ENCODE measurements at regions not wholly inside any gene's neighbourhood (a gene's known extent, or its start where the extent isn't known, plus 50 kb on each side); places are given as distances from the start of the nearest gene placed in this dataset.

GRCh38 chr10:35762311-35763030, 120.4 kb upstream of the FZD8 start:
- Mint-ChIP-seq H3K4me1 (ENCODE audit: low read depth) (peaks cover 25% of the 10 kb centered on the region), H3K36me3 (ENCODE audit: low read depth) (no peaks in the 10 kb centered on the region), H3K4me3 (ENCODE audit: unreplicated experiment) (no peak overlapping the region), H3K27me3 (ENCODE audit: low read depth) (no peaks in the 10 kb centered on the region), H3K27ac (ENCODE audit: unreplicated experiment) (no peak overlapping the region), H3K9me3 (ENCODE audit: low read depth) (no peaks in the 10 kb centered on the region)
- TF ChIP-seq CTCF (IDR thresholded peaks at IDR 0.05), result no peak
- DNase-seq (ENCODE audit: low spot score), result no peak

GRCh38 chr10:35758076-35758475, 116.0 kb upstream of the FZD8 start:
- TF ChIP-seq CTCF (IDR thresholded peaks at IDR 0.05), result no peak
- H3K4me3 Mint-ChIP-seq (ENCODE audit: unreplicated experiment), result no peak overlapping the region
- no peak overlapping the region for H3K27ac Mint-ChIP-seq (ENCODE audit: unreplicated experiment)
- no peak for DNase-seq (ENCODE audit: low spot score)
- no peaks in the 10 kb centered on the region for H3K36me3 Mint-ChIP-seq (ENCODE audit: low read depth)
- H3K4me1 Mint-ChIP-seq (ENCODE audit: low read depth), result peaks cover 12% of the 10 kb centered on the region
- H3K9me3 Mint-ChIP-seq (ENCODE audit: low read depth), result no peaks in the 10 kb centered on the region
- no peaks in the 10 kb centered on the region for H3K27me3 Mint-ChIP-seq (ENCODE audit: low read depth)

GRCh38 chr10:35754519-35754918, 112.4 kb upstream of the FZD8 start:
- peaks cover 10% of the 10 kb centered on the region for H3K4me1 Mint-ChIP-seq (ENCODE audit: low read depth)
- DNase-seq (ENCODE audit: low spot score), result no peak
- H3K36me3 Mint-ChIP-seq (ENCODE audit: low read depth), result no peaks in the 10 kb centered on the region
- H3K27ac Mint-ChIP-seq (ENCODE audit: unreplicated experiment), result no peak overlapping the region
- no peaks in the 10 kb centered on the region for H3K9me3 Mint-ChIP-seq (ENCODE audit: low read depth)
- no peak for TF ChIP-seq CTCF (IDR thresholded peaks at IDR 0.05)
- H3K27me3 Mint-ChIP-seq (ENCODE audit: low read depth), result no peaks in the 10 kb centered on the region
- H3K4me3 Mint-ChIP-seq (ENCODE audit: unreplicated experiment), result no peak overlapping the region

GRCh38 chr10:35752469-35753461, 110.7 kb upstream of the FZD8 start:
- H3K27me3 Mint-ChIP-seq (ENCODE audit: low read depth), result no peaks in the 10 kb centered on the region
- no peak overlapping the region for H3K4me3 Mint-ChIP-seq (ENCODE audit: unreplicated experiment)
- H3K27ac Mint-ChIP-seq (ENCODE audit: unreplicated experiment), result no peak overlapping the region
- H3K9me3 Mint-ChIP-seq (ENCODE audit: low read depth), result no peaks in the 10 kb centered on the region
- no peak for TF ChIP-seq CTCF (IDR thresholded peaks at IDR 0.05)
- no peak for DNase-seq (ENCODE audit: low spot score)
- peaks cover 2% of the 10 kb centered on the region for H3K4me1 Mint-ChIP-seq (ENCODE audit: low read depth)
- no peaks in the 10 kb centered on the region for H3K36me3 Mint-ChIP-seq (ENCODE audit: low read depth)

GRCh38 chr10:35751347-35751746, 109.3 kb upstream of the FZD8 start:
- Mint-ChIP-seq H3K4me1 (ENCODE audit: low read depth) (peaks cover 2% of the 10 kb centered on the region), H3K36me3 (ENCODE audit: low read depth) (no peaks in the 10 kb centered on the region), H3K27me3 (ENCODE audit: low read depth) (no peaks in the 10 kb centered on the region)

More at GRCh38 chr10:35751347-35751746, 109.3 kb upstream of the FZD8 start:
- no peak for DNase-seq (ENCODE audit: low spot score)
- Mint-ChIP-seq H3K4me3 (ENCODE audit: unreplicated experiment) (no peak overlapping the region), H3K27ac (ENCODE audit: unreplicated experiment) (no peak overlapping the region), H3K9me3 (ENCODE audit: low read depth) (no peaks in the 10 kb centered on the region)
- TF ChIP-seq CTCF (IDR thresholded peaks at IDR 0.05), result no peak

Data from chondrocyte (in vitro differentiated cells).